ENCODE measurements at regions not wholly inside any gene's neighbourhood (a gene's known extent, or its start where the extent isn't known, plus 50 kb on each side); places are given as distances from the start of the nearest gene placed in this dataset.

GRCh38 chr12:41737423-41737822 is 407.3 kb downstream of the GXYLT1 start:
- DNase-seq: no peak

DNA sequence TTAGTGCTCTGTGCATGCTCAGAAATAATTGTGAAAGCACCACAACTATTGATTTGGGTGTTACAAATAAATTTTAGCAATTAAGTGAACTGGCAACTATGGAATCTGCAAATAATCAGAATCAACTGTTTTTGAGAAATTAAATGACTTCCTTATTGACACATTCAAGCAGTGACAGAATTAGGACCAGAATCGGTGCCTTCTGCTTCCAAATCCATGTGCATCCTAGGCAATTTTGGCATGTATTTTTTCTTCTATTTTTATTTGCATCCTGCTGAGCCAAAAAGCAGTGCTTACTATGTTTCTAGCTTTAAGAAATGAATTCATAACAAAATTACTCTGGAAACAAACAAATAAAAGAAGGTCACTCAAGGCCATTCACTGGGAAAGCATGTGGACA is 408.2 kb downstream of the GXYLT1 start:
- no peak for DNase-seq

- DNase-seq: no peak
These were observed 413.0 kb downstream of the GXYLT1 start for GRCh38 chr12:41731691-41732090.

- no peak for DNase-seq
These were observed 413.6 kb downstream of the GXYLT1 start for GRCh38 chr12:41731061-41731460.

- DNase-seq: no peak
These were observed 420.5 kb downstream of the GXYLT1 start for GRCh38 chr12:41724216-41724615.

- DNase-seq: no peak
These were observed 425.5 kb downstream of the GXYLT1 start for GRCh38 chr12:41719214-41719613.

DNA sequence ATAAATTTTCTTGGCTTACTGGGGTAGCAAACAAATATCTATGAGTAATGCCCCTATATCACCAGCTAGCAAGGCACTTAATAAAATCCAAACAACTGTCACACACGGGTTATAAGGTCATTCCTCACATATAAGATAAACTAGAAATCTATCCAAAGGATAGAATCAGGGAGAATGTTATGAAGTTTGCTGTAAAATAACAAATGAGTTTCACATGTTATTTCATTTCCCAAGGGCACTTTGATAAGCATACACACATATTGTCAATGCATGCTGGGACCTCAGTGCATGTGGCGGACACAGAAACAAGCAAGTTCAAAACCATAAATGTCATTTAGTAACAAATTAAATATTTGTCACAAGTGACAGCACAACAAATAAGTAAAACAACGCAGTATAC is 429.4 kb downstream of the GXYLT1 start:
- no peak for DNase-seq

- no peak for DNase-seq
These were observed 435.0 kb downstream of the GXYLT1 start for GRCh38 chr12:41709463-41710285.

- DNase-seq: no peak
These were observed 435.7 kb downstream of the GXYLT1 start for GRCh38 chr12:41709012-41709411.

- DNase-seq: no peak
These were observed 438.3 kb downstream of the GXYLT1 start for GRCh38 chr12:41706376-41706775.

- DNase-seq: no peak
These were observed 442.6 kb downstream of the GXYLT1 start for GRCh38 chr12:41701943-41702601.

- no peak for DNase-seq
These were observed 443.7 kb downstream of the GXYLT1 start for GRCh38 chr12:41700940-41701339.

- peak; percentile 8 for DNase-seq
These were observed 445.0 kb downstream of the GXYLT1 start for GRCh38 chr12:41699658-41700057.

DNA sequence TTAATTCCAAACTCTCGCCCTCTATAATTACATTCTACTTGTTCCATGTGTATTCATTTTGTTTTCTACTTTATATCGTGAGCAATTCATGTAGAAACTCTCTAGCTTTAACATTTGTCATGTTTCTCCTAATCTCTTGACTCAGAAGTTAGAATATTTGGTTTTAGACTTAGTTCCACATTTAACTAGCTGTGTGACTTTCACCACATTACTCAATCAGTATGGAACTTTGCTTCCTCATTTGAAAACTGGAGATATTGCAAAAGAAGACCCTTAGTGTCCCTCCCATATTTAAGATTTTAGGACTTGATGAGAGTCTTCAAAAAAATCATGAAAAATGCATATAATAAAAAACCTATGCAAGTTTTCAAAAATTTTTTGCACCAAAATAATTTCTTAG is 447.5 kb downstream of the GXYLT1 start:
- DNase-seq: no peak

- no peak for DNase-seq
These were observed 459.7 kb downstream of the GXYLT1 start for GRCh38 chr12:41684997-41685396.

DNA sequence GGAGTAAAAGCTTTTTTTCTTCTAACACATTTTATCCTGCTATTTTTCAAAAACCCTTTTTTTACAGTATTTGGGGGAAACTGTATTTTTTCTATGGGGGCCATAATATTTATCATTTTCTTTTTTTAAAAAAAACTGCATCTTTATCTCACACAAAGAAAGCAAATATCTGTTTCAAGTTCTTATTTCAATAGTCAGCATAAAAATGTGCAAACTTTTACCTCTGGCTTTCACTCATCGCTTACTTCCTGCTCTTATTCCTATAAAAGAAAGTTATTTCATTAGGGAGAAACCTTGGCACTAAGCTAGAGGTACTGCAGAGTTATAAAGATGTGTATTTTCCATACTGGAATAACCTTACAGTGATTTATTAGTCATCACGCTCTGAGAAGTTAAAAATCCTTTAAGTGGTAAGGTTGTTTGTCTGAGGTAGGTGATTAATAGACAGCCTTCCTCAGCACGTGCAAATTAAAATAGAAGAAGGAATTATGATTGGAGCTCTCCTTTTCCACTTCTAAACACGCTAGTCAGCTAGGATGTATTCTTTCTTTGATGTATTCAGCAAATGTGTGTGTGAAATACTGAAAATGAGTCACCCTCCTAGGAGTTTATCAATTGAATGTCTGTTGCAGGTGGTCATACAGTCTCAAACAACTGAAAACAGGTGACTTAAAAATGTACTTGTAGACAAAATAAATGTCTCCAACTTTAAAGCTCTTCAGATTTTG is 461.0 kb downstream of the GXYLT1 start:
- no peak for DNase-seq

GRCh38 chr12:41683023-41683422 is 461.7 kb downstream of the GXYLT1 start:
- no peak for DNase-seq

DNA sequence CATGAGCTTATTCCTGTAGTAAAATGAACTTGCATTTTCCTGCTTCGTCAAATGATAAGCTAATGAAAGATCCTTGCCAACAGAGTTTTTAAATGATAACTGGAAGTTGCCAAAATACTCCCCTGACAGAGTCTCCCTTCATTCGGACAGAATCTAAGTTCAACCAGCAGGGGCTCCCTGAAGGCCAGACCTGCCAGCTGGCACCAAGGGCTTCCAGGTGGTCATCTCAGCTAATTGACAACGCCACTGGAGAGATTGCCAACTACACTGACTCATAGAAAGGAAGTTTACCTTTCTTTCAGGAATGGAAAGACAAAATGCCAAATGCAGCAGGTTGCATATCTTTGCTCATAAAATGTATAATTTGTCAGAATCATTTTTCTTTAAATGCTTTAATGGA is 462.8 kb downstream of the GXYLT1 start:
- no peak for DNase-seq

- no peak for DNase-seq
These were observed 464.5 kb downstream of the GXYLT1 start for GRCh38 chr12:41680155-41680554.

DNA sequence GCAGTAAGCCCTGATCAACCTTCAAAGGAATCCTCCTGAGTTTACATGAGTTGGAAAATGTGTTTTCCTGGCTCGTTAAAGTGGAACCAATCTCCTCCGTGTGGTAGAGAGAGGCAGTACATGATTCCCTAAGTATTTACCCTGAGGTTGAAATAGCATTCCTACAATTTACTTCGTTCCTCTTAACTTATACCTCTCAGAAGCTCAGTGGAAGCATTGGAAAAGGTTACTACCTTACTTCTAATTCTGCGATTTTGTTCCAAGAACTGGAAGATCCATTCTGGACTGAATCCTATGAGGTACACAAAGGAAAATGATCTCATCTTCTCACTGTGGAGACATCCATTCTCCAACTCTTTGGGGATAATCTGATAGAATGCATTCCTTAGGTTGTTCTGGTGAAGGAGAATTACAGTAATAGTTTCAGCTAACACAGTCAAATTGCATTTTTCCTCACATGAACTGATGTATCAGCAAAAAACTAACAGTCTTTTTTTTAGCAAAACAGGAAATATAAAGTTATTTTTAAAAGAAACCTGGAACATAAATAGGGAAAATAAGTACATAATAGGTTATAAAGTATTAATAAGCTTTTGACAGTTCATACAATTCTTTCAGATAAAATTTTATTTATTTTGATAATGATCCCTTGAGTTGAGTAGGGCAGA is 475.6 kb downstream of the PDZRN4 start:
- no peak for DNase-seq

DNA sequence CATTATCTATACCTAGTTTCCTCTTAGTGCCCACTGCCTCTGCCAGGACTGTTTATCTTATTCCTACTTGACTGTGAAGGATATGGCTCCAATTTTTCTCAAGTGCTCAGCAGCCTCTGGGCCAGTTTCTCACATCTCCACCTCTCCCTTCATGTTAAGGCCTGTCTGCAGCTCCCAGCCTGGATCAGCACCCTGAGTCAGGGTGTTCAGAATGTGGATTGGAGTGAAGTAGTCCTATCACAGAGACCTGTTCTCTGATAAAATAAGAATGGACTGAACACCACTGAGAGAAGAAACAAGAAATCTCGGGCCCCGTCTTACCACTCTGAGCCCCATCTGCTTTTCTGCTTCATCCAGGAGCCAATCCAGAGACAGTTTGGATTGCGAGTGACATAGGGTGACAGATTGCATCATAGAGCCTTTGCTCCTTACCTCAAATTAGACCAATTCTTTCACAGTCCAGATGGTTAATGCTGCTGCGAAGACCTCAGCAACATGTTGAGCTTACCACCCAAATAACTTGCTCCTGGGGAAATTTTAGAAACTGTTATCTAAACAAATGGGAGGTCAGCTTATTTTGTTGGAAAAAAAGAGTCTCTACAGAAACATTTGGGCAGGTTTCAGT is 473.1 kb downstream of the PDZRN4 start:
- DNase-seq: no peak

DNA sequence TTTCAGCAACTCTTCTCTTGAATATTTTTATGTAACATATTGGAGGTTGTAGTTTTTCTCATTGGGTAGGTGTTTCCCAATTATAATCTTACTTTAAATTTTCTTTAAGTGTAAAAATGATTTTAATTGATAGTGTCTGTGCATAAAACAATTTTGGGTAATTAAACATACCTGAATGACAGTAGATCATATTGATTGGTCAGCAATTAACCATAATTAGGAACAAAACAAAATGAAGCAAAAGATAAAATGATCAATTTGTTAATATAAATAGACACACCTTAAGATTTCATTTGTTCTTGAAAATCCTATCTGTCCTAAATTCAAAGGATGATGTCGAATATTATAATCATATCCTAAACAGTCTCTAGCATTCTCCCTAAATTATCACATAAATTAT is 468.3 kb downstream of the PDZRN4 start:
- no peak for DNase-seq

All from NCI-H1092 (cell line).